GM19452 (cell line): ENCODE measurements at regions not wholly inside any gene's neighbourhood (a gene's known extent, or its start where the extent isn't known, plus 50 kb on each side); places are given as distances from the start of the nearest gene placed in this dataset.

Experiments
- ATAC-seq: cut with Tn5 transposase; IDR thresholded peaks from one replicate; pipeline ENCODE4 v1.9.1; 2021; ENCODE audit not compliant: unreplicated experiment

- ATAC-seq = no peak
Measured at GRCh38 chr14:38904959-38905358, 198.1 kb downstream of the SEC23A start.

- no peak for ATAC-seq
Measured at GRCh38 chr14:38901791-38902190, 201.2 kb downstream of the SEC23A start.

- ATAC-seq = no peak
Measured at GRCh38 chr14:38900887-38901286, 202.1 kb downstream of the SEC23A start.

- no peak for ATAC-seq
Measured at GRCh38 chr14:38887696-38888095, 215.3 kb downstream of the SEC23A start.

- no peak for ATAC-seq
Measured at GRCh38 chr14:38884109-38884508, 218.9 kb downstream of the SEC23A start.

GRCh38 chr14:38883127-38883526, 219.9 kb downstream of the SEC23A start:
- ATAC-seq = no peak

GRCh38 chr14:38882533-38882932, 220.5 kb downstream of the SEC23A start:
- ATAC-seq = no peak

- ATAC-seq = no peak
Measured at GRCh38 chr14:38880643-38881524, 222.2 kb downstream of the SEC23A start.

- no peak for ATAC-seq
Measured at GRCh38 chr14:38877744-38878388, 225.2 kb downstream of the SEC23A start.

GRCh38 chr14:38874721-38875120, 228.3 kb downstream of the SEC23A start:
- ATAC-seq = no peak

- no peak for ATAC-seq
Measured at GRCh38 chr14:38873941-38874612, 229.0 kb downstream of the SEC23A start.

- no peak for ATAC-seq
Measured at GRCh38 chr14:38870296-38870836, 232.7 kb downstream of the SEC23A start.

GRCh38 chr14:38868399-38869290, 234.4 kb downstream of the SEC23A start:
- ATAC-seq = no peak

GRCh38 chr14:38867561-38868150, 235.4 kb downstream of the SEC23A start:
- peak; percentile 91 for ATAC-seq

GRCh38 chr14:38866461-38866860, 236.6 kb downstream of the SEC23A start:
- no peak for ATAC-seq

- ATAC-seq = no peak
Measured at GRCh38 chr14:38862366-38862765, 240.7 kb downstream of the SEC23A start.

GRCh38 chr14:38860530-38860929, 242.5 kb downstream of the SEC23A start:
- ATAC-seq = no peak

GRCh38 chr14:38856798-38857197, 246.2 kb downstream of the SEC23A start:
- ATAC-seq = no peak

GRCh38 chr14:38855513-38855912, 247.5 kb downstream of the SEC23A start:
- no peak for ATAC-seq

- no peak for ATAC-seq
Measured at GRCh38 chr14:38851111-38851510, 251.9 kb downstream of the SEC23A start.
